H1 (cell line): ENCODE measurements at regions not wholly inside any gene's neighbourhood (a gene's known extent, or its start where the extent isn't known, plus 50 kb on each side); places are given as distances from the start of the nearest gene placed in this dataset.

Experiments
- EZH2 ChIP-seq: fragments of 200-600 bp; sonication (generic); IDR thresholded peaks from 2 replicates; pipeline ENCODE4 v1.7.1; 2012; ENCODE audit warnings: low read depth, mild to moderate bottlenecking, moderate library complexity, low read length, inconsistent platforms; ENCODE audit not compliant: severe bottlenecking
- HDAC2 ChIP-seq, 2 experiments: fragments of 300-600 bp in 1 of 2; sonication (generic) in 1 of 2; IDR thresholded peaks; 2 replicates each; pipeline ENCODE4 v1.6.1; 2011 to 2012; ENCODE audit warnings: low read depth in 2 of 2, low read length in 2 of 2, mild to moderate bottlenecking in 2 of 2, moderate library complexity in 2 of 2, borderline replicate concordance in 1 of 2, inconsistent platforms in 1 of 2
- YY1 ChIP-seq: IDR thresholded peaks from 2 replicates; pipeline ENCODE4 v1.6.1; 2011; ENCODE audit warnings: low read depth, mild to moderate bottlenecking, low read length
- ZNF274 ChIP-seq: IDR thresholded peaks from 2 replicates; pipeline ENCODE4 v1.7.0; 2012; ENCODE audit warnings: low read length, borderline replicate concordance; ENCODE audit errors: extremely low read depth

- TF ChIP-seq YY1 (no peak), EZH2 (no peak), ZNF274 (no peak), HDAC2 (IDR thresholded peaks at IDR 0.05; ENCODE audit: borderline replicate concordance in 1 of 2, low read depth in 2 of 2, low read length in 2 of 2) (no peak)
Measured at GRCh38 chr11:44506375-44507016, 59.0 kb upstream of the CD82 start.
